DOHH2 (cell line): ENCODE measurements at regions not wholly inside any gene's neighbourhood (a gene's known extent, or its start where the extent isn't known, plus 50 kb on each side); places are given as distances from the start of the nearest gene placed in this dataset.

ENCODE experiments used
- H3F3A ChIP-seq: fragments of 200-600 bp; sonication (generic), shearing (Covaris generic); 2 replicates; pipeline ENCODE4 v1.6.0; 2016; ENCODE audit warnings: antibody characterized with exemption, mild to moderate bottlenecking; ENCODE audit not compliant: control insufficient read depth, insufficient read depth
- H3K27ac ChIP-seq: fragments of 200-600 bp; sonication (generic); 2 replicates; pipeline ENCODE4 v1.5.1; 2014; ENCODE audit warnings: low read depth, mild to moderate bottlenecking, low read length, moderate library complexity
- H3K27me3 ChIP-seq: fragments of 200-600 bp; sonication (generic); 2 replicates; pipeline ENCODE4 v1.6.1; 2014; ENCODE audit warnings: mild to moderate bottlenecking, low read length, mixed read lengths; ENCODE audit not compliant: control insufficient read depth
- H3K36me3 ChIP-seq: fragments of 200-600 bp; sonication (generic); 2 replicates; pipeline ENCODE4 v1.6.1; 2014; ENCODE audit warnings: mild to moderate bottlenecking, low read length, moderate library complexity, mixed read lengths; ENCODE audit not compliant: control insufficient read depth
- H3K4me1 ChIP-seq: fragments of 200-600 bp; sonication (generic); 2 replicates; pipeline ENCODE4 v1.6.1; 2014; ENCODE audit warnings: mild to moderate bottlenecking, low read length, mixed read lengths; ENCODE audit not compliant: control insufficient read depth
- H3K4me2 ChIP-seq: fragments of 200-600 bp; sonication (generic); 2 replicates; pipeline ENCODE4 v1.6.0; 2014; ENCODE audit warnings: mild to moderate bottlenecking, low read length, moderate library complexity
- H3K4me3 ChIP-seq: fragments of 200-600 bp; sonication (generic); 2 replicates; pipeline ENCODE4 v1.5.1; 2014; ENCODE audit warnings: mild to moderate bottlenecking, low read length, mixed read lengths
- H3K79me2 ChIP-seq: fragments of 200-600 bp; sonication (generic); 2 replicates; pipeline ENCODE4 v1.6.1; 2014; ENCODE audit warnings: mild to moderate bottlenecking, low read length, mixed read lengths; ENCODE audit not compliant: control insufficient read depth
- H3K9me2 ChIP-seq: fragments of 200-600 bp; sonication (generic); replicated peaks from 2 replicates; pipeline ENCODE4 v1.6.1; 2014; ENCODE audit warnings: mild to moderate bottlenecking, low read length, mixed read lengths; ENCODE audit not compliant: control insufficient read depth
- H3K9me3 ChIP-seq: fragments of 200-600 bp; sonication (generic); 2 replicates; pipeline ENCODE4 v1.6.1; 2014; ENCODE audit warnings: antibody characterized with exemption, low read length, mixed read lengths; ENCODE audit not compliant: control insufficient read depth, insufficient read depth
- H4K20me1 ChIP-seq: fragments of 200-600 bp; sonication (generic); 2 replicates; pipeline ENCODE4 v1.6.0; 2014; ENCODE audit warnings: low read depth, mild to moderate bottlenecking, antibody characterized with exemption, low read length, moderate library complexity; ENCODE audit not compliant: control insufficient read depth, insufficient read depth
- CTCF ChIP-seq: fragments of 200-600 bp; sonication (generic); IDR thresholded peaks from one replicate; pipeline ENCODE4 v1.5.1; 2014; ENCODE audit warnings: antibody characterized with exemption, mild to moderate bottlenecking, low read depth, low read length; ENCODE audit not compliant: poor library complexity, severe bottlenecking
- EZH2phosphoT487 ChIP-seq: fragments of 200-600 bp; sonication (generic); IDR thresholded peaks from 2 replicates; pipeline ENCODE4 v1.6.1; 2017; ENCODE audit warnings: borderline replicate concordance, mild to moderate bottlenecking, antibody characterized with exemption, low read length, moderate library complexity, mixed read lengths

DNA sequence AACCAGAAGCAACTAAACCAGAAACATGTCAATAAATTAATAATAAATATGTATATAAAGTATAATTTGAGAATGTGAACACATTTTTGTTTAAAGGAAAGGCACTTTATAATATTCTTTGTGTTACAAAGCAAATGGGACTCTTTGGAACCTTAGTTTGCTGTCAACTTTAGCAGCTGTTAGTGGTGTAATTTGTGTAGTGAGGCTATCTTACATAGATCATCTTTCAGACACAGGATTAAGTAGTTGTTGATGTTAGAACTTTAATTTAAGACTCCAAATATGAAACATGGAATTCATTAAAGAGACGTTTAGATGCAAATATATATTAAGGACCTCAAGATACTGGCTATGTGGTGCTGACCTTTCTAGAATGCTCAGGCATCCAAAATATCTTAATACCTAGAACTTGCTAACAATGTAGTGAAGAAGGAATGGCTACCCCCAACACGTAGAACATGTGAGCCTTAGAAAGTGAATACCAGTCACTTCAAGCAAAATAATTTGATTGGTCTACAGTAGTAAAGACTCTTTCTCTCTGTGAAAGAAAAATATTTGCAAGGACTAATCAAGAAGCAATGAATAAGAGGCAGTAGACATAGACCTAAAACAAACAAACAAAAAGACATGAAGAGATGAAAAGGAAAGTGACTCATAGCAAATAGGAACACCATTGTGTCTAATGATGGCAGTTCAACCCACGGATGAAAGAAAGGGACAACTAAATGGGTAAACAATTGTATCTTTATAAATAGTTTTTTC is 811.4 kb downstream of the USP25 start:
- H3K27ac ChIP-seq = no peak overlapping the region
- no peaks in the 10 kb centered on the region for H3K79me2 ChIP-seq
- H3K9me2 ChIP-seq = no peaks in the 10 kb centered on the region
- H4K20me1 ChIP-seq = no peaks in the 10 kb centered on the region
- H3K27me3 ChIP-seq = no peaks in the 10 kb centered on the region
- no peaks in the 10 kb centered on the region for H3K4me1 ChIP-seq
- no peaks in the 10 kb centered on the region for H3K36me3 ChIP-seq
- no peaks in the 10 kb centered on the region; the same call in 1 of the 2 replicates for H3K9me3 ChIP-seq
- no peaks in the 10 kb centered on the region for H3F3A ChIP-seq
- no peak overlapping the region for H3K4me2 ChIP-seq
- no peak overlapping the region for H3K4me3 ChIP-seq
- TF ChIP-seq CTCF = no peak
- no peak for TF ChIP-seq EZH2phosphoT487

- Histone ChIP-seq H3K4me2 (no peak overlapping the region), H3K4me3 (no peak overlapping the region), H3K79me2 (no peaks in the 10 kb centered on the region), H3K4me1 (no peaks in the 10 kb centered on the region), H3K36me3 (no peaks in the 10 kb centered on the region), H4K20me1 (no peaks in the 10 kb centered on the region), H3K27ac (no peak overlapping the region), H3K9me2 (no peaks in the 10 kb centered on the region), H3K27me3 (no peaks in the 10 kb centered on the region), H3F3A (no peaks in the 10 kb centered on the region), H3K9me3 (peaks cover 5% of the 10 kb centered on the region; the same call in 1 of the 2 replicates)
- no peak for TF ChIP-seq CTCF
Measured at GRCh38 chr21:16550118-16550517, 820.3 kb downstream of the USP25 start.

- Histone ChIP-seq H3K4me1 (no peaks in the 10 kb centered on the region), H3K4me3 (no peak overlapping the region), H3K36me3 (no peaks in the 10 kb centered on the region), H3K79me2 (no peaks in the 10 kb centered on the region), H3K27me3 (no peaks in the 10 kb centered on the region), H3K9me3 (peaks cover 5% of the 10 kb centered on the region; the same call in 1 of the 2 replicates), H3F3A (no peaks in the 10 kb centered on the region), H3K27ac (no peak overlapping the region), H3K9me2 (no peaks in the 10 kb centered on the region), H3K4me2 (no peak overlapping the region), H4K20me1 (no peaks in the 10 kb centered on the region)
- TF ChIP-seq EZH2phosphoT487 (no peak), CTCF (no peak)
Measured at GRCh38 chr21:16550917-16551741, 821.3 kb downstream of the USP25 start.
